ENCODE measurements at regions not wholly inside any gene's neighbourhood (a gene's known extent, or its start where the extent isn't known, plus 50 kb on each side); places are given as distances from the start of the nearest gene placed in this dataset.
A peak's percentile ranks its signal among the peaks of the same experiment; 100 is the strongest.

DNA sequence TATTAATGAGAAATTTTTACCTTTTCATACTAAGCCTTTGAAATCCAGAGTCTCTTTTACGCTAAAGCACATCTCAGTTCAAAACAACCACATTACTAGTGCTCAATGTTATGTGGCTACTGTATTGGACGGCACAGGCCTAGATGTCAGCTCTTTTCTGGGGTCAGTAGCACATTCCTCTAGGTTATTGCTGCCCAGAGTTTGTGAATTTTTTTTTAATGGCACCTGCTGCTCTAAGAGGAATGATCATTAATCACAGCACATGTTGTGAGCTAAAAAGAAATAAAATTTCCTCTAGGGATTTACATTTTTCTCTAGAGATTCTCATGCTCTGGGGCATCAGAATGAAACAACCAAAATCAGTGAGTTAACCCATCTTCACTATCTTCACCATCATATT is 436.8 kb upstream of the THBS1 start:
- Histone ChIP-seq H3K4me3 (ENCODE audit: low read depth in 1 of 2, low read length in 2 of 2) (no peak overlapping the region), H3K4me1 (ENCODE audit: insufficient read depth, low read length) (peaks cover 27% of the 10 kb centered on the region), H3K36me3 (ENCODE audit: insufficient read depth, low read length) (no peaks in the 10 kb centered on the region), H3K27me3 (ENCODE audit: control insufficient read depth in 1 of 2, insufficient read depth in 2 of 2, low read length in 2 of 2) (no peaks in the 10 kb centered on the region), H3K9me3 (ENCODE audit: low read length) (no peaks in the 10 kb centered on the region), H3K9ac (ENCODE audit: low read length) (no peak overlapping the region), H3K27ac (ENCODE audit: low read depth, low read length) (no peak overlapping the region)

DNA sequence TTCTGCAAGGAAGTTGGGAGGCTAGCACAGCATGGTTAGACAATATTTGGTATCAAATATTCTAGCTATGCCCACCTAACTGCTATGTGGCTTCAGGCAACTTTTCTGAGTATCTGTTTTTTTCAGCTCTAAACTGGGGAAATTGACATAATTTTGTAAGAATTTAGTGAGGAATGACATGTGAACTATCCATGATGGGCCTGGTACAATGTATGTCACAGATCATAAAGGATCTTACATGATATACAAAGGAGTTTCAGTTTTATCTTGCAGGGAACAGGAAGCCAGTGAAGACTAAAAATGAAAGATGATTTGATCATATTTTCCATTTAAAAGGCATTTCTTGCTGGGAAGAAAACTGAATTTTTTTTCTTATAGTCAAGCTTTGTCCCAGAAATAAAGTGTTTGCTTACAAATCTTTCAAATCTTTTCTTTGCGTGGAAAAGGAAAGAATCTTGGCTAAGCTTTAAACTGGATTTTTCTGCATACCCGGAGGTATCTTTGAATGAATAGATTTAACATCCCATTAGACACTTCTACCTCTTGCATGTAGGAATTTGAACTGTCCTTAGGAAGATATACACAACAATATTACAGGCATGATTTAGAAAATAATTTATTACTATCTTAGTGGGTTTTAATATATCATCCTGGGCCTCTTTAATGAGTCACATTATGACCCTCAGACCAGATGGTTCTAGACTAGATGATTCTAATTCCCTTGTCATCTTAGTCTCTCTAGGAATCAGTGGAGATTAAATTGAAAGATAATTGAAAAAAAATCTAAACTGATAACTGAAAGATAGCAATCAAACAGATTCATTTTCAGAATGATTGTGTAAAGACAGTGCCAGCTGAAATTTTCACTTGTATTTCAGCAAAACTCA is 436.0 kb upstream of the THBS1 start:
- Histone ChIP-seq H3K9ac (ENCODE audit: low read length) (no peak overlapping the region), H3K36me3 (ENCODE audit: insufficient read depth, low read length) (no peaks in the 10 kb centered on the region), H3K27ac (ENCODE audit: low read depth, low read length) (no peak overlapping the region), H3K4me3 (ENCODE audit: low read depth in 1 of 2, low read length in 2 of 2) (no peak overlapping the region), H3K9me3 (ENCODE audit: low read length) (no peaks in the 10 kb centered on the region), H3K4me1 (ENCODE audit: insufficient read depth, low read length) (peaks cover 27% of the 10 kb centered on the region), H3K27me3 (ENCODE audit: control insufficient read depth in 1 of 2, insufficient read depth in 2 of 2, low read length in 2 of 2) (no peaks in the 10 kb centered on the region)

DNA sequence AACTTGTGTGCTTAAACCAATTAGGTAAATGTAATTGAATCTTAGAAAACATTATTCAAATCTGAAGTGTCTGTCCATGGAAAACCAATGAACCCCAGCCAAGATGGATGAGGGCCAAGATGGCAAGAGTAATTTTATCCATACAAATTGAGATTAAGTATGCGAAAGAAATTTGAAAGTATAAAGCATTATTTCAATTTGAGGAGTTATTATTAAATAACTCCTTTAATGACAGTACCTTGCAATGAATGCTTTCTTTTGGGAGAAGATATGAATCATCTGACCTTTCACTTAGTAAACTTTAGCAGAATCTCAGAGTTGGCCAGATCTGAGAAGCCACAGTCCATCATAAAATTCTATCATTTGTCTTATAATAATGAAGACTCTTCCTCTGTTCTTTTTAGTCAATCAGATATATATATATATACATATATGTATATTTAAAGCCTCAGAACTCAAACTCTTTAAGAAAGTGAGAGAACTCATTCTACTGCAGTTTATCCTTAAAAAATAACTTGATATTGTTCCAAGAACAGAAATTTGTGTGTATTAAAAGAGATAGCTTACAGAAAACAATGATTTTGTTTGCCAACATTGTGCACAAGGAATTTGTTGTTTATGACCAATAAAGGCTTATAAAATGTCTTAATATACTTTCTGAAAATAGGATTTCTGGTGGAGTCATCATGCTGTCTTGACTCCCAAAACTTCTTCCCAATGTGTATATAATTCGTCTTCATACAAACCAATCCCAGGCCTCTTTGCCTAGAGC is 434.8 kb upstream of the THBS1 start:
- H3K27me3 ChIP-seq (ENCODE audit: control insufficient read depth in 1 of 2, insufficient read depth in 2 of 2, low read length in 2 of 2), result no peaks in the 10 kb centered on the region
- H3K9ac ChIP-seq (ENCODE audit: low read length), result no peak overlapping the region
- no peak overlapping the region for H3K4me3 ChIP-seq (ENCODE audit: low read depth in 1 of 2, low read length in 2 of 2)
- no peaks in the 10 kb centered on the region for H3K9me3 ChIP-seq (ENCODE audit: low read length)
- H3K4me1 ChIP-seq (ENCODE audit: insufficient read depth, low read length), result peaks cover 27% of the 10 kb centered on the region
- H3K36me3 ChIP-seq (ENCODE audit: insufficient read depth, low read length), result no peaks in the 10 kb centered on the region
- no peak overlapping the region for H3K27ac ChIP-seq (ENCODE audit: low read depth, low read length)

DNA sequence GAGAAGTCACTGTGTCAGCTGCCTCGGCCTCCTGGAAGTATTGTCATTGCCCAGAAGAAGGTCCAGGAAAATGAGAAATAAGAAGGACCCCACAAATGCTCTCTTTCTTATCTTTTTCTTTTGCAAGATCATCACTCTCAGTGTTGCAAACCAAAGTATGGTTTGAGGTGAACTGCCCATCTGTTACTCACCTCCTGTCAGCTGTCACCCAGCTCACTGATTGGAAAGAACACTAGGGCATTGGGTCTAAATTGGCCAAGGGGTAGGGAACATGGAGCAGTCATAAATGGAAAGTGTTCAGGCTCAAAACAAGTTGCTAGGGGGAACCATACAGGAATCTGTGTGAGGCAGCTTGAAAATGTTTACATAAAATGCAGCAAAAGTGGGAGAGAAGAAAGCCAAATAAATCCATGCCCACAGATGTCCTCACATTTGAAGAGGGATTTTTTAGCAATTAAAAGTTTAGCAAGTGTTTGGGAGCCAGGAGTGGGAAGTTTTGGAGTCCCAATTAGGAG is 431.2 kb upstream of the THBS1 start:
- H3K27me3 ChIP-seq (ENCODE audit: control insufficient read depth in 1 of 2, insufficient read depth in 2 of 2, low read length in 2 of 2), result no peaks in the 10 kb centered on the region
- no peak overlapping the region for H3K27ac ChIP-seq (ENCODE audit: low read depth, low read length)
- H3K4me1 ChIP-seq (ENCODE audit: insufficient read depth, low read length), result peaks cover 24% of the 10 kb centered on the region
- no peaks in the 10 kb centered on the region for H3K9me3 ChIP-seq (ENCODE audit: low read length)
- no peak overlapping the region for H3K4me3 ChIP-seq (ENCODE audit: low read depth in 1 of 2, low read length in 2 of 2)
- no peak overlapping the region for H3K9ac ChIP-seq (ENCODE audit: low read length)
- H3K36me3 ChIP-seq (ENCODE audit: insufficient read depth, low read length), result no peaks in the 10 kb centered on the region

DNA sequence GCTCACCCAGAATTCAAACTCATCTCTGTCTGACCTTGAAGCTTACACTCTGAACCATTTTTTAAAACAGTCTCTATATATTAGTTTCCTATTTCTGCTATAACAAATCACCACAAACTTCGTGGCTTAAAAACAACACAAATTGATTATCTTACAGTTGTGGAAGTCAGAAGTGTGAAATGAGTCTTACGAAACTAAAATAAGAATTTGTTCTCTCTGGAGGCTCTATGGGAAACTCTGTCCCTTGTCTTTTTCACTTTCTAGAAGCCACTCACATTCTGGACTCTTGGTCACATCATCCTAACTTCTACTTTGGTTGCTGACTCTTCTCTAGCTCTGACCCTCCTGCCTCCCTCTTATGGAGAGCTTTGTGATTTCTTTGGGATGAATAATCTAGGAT is 429.3 kb upstream of the THBS1 start:
- no peak overlapping the region for H3K4me3 ChIP-seq (ENCODE audit: low read depth in 1 of 2, low read length in 2 of 2)
- no peaks in the 10 kb centered on the region for H3K36me3 ChIP-seq (ENCODE audit: insufficient read depth, low read length)
- H3K9ac ChIP-seq (ENCODE audit: low read length), result no peak overlapping the region
- H3K27me3 ChIP-seq (ENCODE audit: control insufficient read depth in 1 of 2, insufficient read depth in 2 of 2, low read length in 2 of 2), result no peaks in the 10 kb centered on the region
- peaks cover 12% of the 10 kb centered on the region for H3K4me1 ChIP-seq (ENCODE audit: insufficient read depth, low read length)
- H3K9me3 ChIP-seq (ENCODE audit: low read length), result no peaks in the 10 kb centered on the region
- H3K27ac ChIP-seq (ENCODE audit: low read depth, low read length), result no peak overlapping the region

DNA sequence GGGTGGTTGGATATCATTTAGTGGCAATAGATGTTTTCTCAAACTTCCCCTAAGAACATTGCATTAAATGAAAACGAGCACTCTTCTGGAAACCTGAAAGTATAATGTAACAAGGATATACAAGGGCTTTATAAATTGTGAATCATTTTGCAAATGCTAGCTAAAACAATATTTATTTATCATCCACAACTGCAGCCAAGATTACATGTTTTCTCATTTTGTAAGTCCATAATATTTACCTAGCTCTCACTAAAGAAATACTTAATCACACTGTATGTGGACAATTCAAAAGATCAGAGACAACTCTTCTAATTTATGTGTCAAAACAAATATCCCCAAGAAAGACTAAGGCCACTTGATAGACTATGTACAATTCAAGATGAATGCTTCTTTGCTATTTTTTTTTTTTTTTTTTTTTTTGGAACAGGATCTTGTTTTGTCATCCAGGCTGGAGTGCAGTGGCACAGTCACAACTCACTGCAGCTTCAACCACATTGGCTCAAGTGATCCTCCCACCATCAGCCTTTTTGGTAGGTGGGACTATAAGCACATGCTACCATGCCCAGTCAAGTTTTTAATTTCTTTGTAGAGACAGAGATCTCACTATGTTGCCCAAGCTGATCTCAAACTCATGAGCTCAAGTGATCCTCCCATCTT is 427.7 kb upstream of the THBS1 start:
- no peak overlapping the region for H3K27ac ChIP-seq (ENCODE audit: low read depth, low read length)
- H3K4me1 ChIP-seq (ENCODE audit: insufficient read depth, low read length), result peaks cover 20% of the 10 kb centered on the region
- no peaks in the 10 kb centered on the region for H3K36me3 ChIP-seq (ENCODE audit: insufficient read depth, low read length)
- no peak overlapping the region for H3K9ac ChIP-seq (ENCODE audit: low read length)
- H3K27me3 ChIP-seq (ENCODE audit: control insufficient read depth in 1 of 2, insufficient read depth in 2 of 2, low read length in 2 of 2), result no peaks in the 10 kb centered on the region
- H3K9me3 ChIP-seq (ENCODE audit: low read length), result no peaks in the 10 kb centered on the region
- no peak overlapping the region for H3K4me3 ChIP-seq (ENCODE audit: low read depth in 1 of 2, low read length in 2 of 2)

DNA sequence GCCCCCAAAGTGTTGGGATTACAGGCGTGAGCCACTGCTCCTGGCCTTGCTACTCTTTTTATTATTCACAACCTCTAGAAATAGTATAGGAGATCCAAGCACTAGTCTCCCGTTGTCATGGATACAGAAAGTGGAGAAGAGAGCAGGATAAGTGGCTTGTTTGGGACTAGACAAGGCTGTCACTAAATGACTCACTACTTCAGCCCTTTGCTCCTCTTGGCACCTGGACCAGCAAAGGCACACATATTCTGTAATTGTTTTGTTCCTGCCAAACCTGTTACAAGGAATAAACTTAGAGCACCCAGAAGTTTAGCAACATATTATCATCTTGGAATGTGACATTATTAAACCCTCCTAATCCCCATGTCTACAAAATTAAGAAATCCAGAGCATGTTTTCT is 427.2 kb upstream of the THBS1 start:
- Histone ChIP-seq H3K4me3 (ENCODE audit: low read depth in 1 of 2, low read length in 2 of 2) (no peak overlapping the region), H3K27me3 (ENCODE audit: control insufficient read depth in 1 of 2, insufficient read depth in 2 of 2, low read length in 2 of 2) (no peaks in the 10 kb centered on the region), H3K9ac (ENCODE audit: low read length) (no peak overlapping the region), H3K27ac (ENCODE audit: low read depth, low read length) (peak overlapping the region; percentile 0), H3K36me3 (ENCODE audit: insufficient read depth, low read length) (no peaks in the 10 kb centered on the region), H3K9me3 (ENCODE audit: low read length) (no peaks in the 10 kb centered on the region), H3K4me1 (ENCODE audit: insufficient read depth, low read length) (peaks cover 20% of the 10 kb centered on the region)

DNA sequence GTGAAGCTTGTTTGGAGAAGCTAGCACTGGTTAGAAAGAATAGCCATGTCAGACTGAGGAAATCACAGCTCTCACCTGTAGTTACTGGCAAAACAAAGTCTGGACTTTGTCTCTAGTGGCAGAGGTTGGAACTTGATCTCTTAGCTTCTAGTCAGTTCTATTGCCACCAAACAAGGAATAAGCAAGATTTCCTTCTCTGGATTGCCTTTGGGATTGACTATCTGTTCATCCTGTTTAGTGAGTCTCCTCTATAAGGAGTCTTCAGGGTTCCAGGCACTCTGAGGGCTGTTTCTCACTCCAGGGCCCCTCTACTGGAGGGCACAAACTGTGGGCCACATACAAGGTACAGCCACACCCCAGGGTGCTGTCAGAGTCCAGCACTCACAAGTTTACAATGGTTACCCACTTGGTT is 426.6 kb upstream of the THBS1 start:
- no peak overlapping the region for H3K9ac ChIP-seq (ENCODE audit: low read length)
- peaks cover 20% of the 10 kb centered on the region for H3K4me1 ChIP-seq (ENCODE audit: insufficient read depth, low read length)
- H3K9me3 ChIP-seq (ENCODE audit: low read length), result no peaks in the 10 kb centered on the region
- peak overlapping the region; percentile 0 for H3K27ac ChIP-seq (ENCODE audit: low read depth, low read length)
- H3K36me3 ChIP-seq (ENCODE audit: insufficient read depth, low read length), result no peaks in the 10 kb centered on the region
- no peak overlapping the region for H3K4me3 ChIP-seq (ENCODE audit: low read depth in 1 of 2, low read length in 2 of 2)
- H3K27me3 ChIP-seq (ENCODE audit: control insufficient read depth in 1 of 2, insufficient read depth in 2 of 2, low read length in 2 of 2), result no peaks in the 10 kb centered on the region

DNA sequence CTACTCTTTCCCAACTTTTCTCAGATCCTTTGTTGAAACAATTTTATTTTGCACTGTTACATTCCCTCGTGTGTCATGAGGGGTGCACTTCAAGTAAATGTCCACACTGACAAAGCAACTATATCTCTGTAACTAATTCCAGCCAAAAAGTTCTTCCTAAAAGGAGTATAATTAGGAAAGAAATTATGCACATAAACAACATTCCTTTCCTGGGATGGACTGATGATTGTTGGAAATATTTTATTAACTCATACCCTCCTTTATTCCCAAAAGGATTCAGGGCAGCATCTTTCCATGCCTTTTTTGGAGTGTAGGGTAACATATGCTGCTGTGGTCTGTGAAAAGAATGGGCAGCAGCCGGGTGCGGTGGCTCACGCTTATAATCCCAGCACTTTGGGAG is 426.1 kb upstream of the THBS1 start:
- Histone ChIP-seq H3K9me3 (ENCODE audit: low read length) (no peaks in the 10 kb centered on the region), H3K4me1 (ENCODE audit: insufficient read depth, low read length) (peaks cover 20% of the 10 kb centered on the region), H3K36me3 (ENCODE audit: insufficient read depth, low read length) (no peaks in the 10 kb centered on the region), H3K4me3 (ENCODE audit: low read depth in 1 of 2, low read length in 2 of 2) (no peak overlapping the region), H3K27me3 (ENCODE audit: control insufficient read depth in 1 of 2, insufficient read depth in 2 of 2, low read length in 2 of 2) (no peaks in the 10 kb centered on the region), H3K27ac (ENCODE audit: low read depth, low read length) (peak overlapping the region; percentile 0), H3K9ac (ENCODE audit: low read length) (no peak overlapping the region)

DNA sequence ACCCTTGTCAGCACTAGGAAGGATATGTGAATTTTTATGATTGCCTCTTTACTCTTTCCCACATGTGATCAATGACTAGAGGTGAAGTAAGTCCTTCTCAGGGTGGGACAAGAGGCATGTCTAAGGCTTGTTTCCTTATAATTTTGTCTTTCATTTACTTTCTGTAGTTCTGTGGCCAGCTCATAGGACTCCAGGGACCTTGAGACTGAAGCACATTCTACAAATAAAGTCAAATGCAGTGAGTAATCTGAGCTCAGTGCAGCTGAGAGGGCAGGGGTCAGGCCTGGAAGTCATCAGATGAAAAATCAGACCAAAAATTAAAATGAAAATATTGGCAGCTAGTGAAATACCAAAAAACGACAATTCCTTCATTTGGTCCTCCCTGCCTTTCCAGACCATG is 424.7 kb upstream of the THBS1 start:
- Histone ChIP-seq H3K4me1 (ENCODE audit: insufficient read depth, low read length) (peaks cover 20% of the 10 kb centered on the region), H3K36me3 (ENCODE audit: insufficient read depth, low read length) (no peaks in the 10 kb centered on the region), H3K4me3 (ENCODE audit: low read depth in 1 of 2, low read length in 2 of 2) (no peak overlapping the region), H3K9me3 (ENCODE audit: low read length) (no peaks in the 10 kb centered on the region), H3K27ac (ENCODE audit: low read depth, low read length) (peak overlapping the region; percentile 62), H3K9ac (ENCODE audit: low read length) (no peak overlapping the region), H3K27me3 (ENCODE audit: control insufficient read depth in 1 of 2, insufficient read depth in 2 of 2, low read length in 2 of 2) (no peaks in the 10 kb centered on the region)

DNA sequence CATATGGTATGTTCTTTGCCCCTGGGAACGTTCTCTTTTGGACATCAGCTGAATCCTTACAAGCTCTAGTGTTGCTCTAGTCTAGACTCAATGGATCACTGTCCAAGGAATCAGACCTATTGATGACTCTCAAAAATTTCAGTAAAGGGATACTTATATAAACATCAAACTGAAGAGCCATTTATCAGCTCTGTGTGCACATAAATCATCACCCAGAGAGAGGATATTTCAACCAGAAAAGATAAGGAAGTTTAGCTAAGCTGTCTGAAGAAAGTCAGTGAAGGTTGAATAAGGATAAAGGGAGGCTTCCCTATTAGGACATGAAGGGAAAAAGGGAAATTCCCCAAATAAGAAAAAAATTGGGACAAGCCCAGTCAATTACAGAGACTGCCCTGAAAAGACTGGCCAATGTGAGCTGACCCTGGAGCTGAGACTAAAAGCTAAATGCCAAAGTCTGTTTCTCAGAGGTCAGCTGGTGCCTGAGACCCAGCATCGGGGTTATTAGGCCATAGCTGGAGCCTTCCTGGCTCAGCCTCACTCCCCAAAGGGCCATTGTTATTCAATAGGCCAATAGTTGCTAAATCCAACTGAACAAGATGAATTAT is 424.1 kb upstream of the THBS1 start:
- Histone ChIP-seq H3K4me3 (ENCODE audit: low read depth in 1 of 2, low read length in 2 of 2) (no peak overlapping the region), H3K9ac (ENCODE audit: low read length) (no peak overlapping the region), H3K9me3 (ENCODE audit: low read length) (no peaks in the 10 kb centered on the region), H3K27ac (ENCODE audit: low read depth, low read length) (peak overlapping the region; percentile 62), H3K36me3 (ENCODE audit: insufficient read depth, low read length) (no peaks in the 10 kb centered on the region), H3K4me1 (ENCODE audit: insufficient read depth, low read length) (peaks cover 20% of the 10 kb centered on the region), H3K27me3 (ENCODE audit: control insufficient read depth in 1 of 2, insufficient read depth in 2 of 2, low read length in 2 of 2) (no peaks in the 10 kb centered on the region)
